GM21717 (cell line): ENCODE measurements at regions not wholly inside any gene's neighbourhood (a gene's known extent, or its start where the extent isn't known, plus 50 kb on each side); places are given as distances from the start of the nearest gene placed in this dataset.
"Not testable (repeated sequence)": the region's sequence is repeated elsewhere in the genome, so short reads cannot be mapped to it uniquely, and the experiment has no call there.

Experiments
- ATAC-seq: cut with Tn5 transposase; IDR thresholded peaks from one replicate; pipeline ENCODE4 v1.9.1; 2021; ENCODE audit warnings: mild to moderate bottlenecking, moderate library complexity; ENCODE audit not compliant: unreplicated experiment

DNA sequence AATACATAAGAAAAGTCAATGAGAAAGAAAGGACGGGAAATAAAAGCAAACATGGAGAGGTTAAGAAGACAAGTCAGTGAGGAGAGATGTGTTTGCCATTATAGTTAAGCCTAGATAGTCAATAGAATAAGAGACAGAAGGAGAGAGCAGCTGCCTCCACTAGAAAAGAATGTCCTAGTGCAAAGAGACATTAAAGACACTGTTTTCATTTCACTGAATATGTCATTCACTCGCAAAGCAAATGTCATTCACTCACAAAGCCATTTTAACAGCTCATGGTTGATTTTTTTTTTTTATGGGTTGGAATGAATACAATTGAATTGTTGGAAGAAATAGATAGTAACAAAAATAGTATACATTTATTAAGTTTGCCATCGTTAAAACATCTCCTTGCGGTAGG, 1007.6 kb downstream of the DNAJB9 start:
- ATAC-seq = no peak

DNA sequence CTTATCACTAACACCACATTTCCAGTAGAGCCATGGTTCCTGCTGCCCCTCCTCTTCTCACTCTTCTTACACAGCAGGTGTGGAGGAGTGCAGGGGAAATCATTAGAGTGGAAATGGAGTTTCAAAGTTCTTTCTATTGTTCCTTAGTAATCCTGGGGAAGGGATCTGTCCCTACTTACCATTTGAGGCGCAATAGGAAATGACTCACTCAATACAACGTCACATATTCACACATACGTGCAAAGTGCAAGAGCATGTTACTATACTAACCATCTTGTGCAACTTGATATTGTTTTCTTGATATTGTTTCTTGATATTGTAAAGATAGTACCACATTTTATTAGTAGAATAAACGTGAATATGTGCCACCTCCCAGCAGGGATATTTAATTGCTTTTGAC, 1010.2 kb downstream of the DNAJB9 start:
- no peak for ATAC-seq

DNA sequence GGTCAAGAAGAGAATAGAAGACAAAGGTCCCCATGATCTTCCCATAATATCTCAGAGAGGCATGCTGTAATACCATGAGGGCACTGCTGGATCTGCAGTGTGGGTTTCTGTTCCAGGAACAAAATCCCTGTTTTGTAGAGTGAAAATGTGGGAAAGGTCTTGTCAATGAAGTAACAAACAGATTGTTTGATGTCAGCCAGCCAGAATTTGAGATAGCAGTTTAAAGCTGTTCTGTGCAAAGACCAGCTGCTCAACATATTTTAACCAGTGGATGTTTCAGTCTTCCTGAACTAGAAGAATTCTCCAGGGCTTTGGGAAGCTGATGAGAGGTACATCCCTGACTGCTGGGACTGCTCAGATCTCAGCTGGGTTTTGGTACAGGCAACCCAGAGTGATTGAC, 1012.5 kb downstream of the DNAJB9 start:
- ATAC-seq = no peak

DNA sequence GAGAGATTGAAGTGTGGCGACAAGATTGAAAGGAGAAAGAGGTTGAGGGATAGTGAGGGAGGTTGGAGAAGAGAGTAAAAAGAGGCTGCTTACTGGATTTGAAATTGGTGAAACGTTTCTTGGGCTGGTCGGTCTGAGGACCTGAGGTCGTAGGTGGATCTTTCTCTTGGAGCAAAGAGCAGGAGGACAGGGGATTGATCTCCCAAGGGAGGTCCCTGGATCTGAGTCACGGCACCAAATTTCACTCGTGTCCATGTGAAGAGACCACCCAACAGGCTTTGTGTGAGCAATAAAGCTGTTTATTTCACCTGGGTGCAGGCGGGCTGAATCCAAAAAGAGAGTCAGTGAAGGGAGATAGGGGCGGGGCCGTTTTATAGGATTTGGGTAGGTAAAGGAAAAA, 1027.3 kb downstream of the DNAJB9 start:
- ATAC-seq = not testable (repeated sequence)

DNA sequence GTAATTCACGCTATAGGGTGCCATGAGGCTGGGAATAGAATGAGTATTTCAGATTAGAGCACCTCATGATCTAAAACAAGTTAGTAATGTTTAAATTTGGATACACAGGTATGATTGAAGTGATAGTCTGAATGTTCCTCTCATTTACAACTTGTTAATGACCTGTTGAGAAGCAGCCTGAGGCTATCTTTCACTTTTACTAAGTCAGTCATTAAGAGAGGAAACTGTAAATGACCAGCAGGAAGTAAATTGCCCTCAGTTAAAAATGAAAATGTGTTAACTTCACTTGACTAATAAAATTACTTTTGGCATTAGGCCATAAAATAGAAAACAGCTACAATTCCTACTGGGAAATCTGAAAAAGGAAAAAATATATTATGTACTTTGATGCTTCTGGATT, 1042.0 kb downstream of the DNAJB9 start:
- no peak for ATAC-seq

DNA sequence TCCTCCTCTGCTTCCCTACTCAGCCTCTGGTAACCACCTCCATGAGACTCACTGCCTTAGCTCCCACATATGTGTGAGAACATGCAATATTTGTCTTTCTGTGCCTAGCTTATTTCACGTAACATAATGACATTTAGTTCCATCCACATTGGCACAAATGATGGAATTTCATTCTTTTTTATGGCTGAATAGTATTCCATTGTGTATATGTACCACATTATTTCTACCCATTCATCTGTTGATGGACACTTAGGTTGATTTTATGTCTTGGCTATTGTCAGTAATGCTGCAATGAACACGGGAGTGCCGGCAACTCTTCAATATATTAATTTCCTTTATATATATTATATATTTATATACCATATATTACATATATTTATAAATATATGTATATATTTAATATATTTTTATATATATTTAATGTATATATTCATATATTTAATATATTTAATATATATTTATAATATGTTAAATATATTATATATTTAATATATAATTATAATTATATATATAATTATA, 1046.9 kb downstream of the DNAJB9 start:
- ATAC-seq = no peak

DNA sequence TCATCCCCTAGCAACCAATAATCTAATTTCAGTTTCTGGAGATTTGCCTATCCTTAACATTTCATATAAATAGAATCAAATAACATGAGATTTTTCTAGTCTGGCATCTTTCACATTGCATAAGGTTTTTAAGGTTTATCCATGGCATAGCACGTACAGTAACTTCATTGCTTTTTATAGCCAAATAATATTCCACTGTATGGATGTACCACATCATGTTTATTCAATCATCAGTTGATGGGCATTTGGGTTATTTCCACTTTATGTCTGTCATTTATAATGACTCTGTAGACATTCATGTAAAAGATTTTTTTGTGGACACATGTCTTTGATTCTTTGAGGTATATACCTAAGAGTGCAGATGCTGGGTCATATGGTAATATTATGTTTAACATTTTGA, 1052.6 kb downstream of the DNAJB9 start:
- no peak for ATAC-seq

DNA sequence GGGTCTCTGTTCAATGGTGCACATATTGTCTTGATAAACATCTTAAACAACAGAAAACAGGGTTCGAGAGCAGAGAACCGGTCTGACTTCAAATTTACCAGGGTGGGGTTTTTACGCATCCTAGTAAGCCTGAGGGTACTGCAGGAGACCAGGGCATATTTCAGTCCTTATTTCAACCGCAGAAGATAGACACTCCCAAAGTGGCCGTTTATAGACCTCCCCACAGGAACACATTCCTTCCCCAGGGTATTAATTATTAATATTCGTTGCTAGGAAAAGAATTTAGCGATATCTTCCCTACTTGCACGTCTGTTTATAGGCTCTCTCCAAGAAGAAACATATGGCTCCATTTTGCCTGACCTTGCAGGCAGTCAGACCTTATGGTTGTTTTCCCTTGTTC, 1063.2 kb downstream of the DNAJB9 start:
- ATAC-seq = not testable (repeated sequence)

DNA sequence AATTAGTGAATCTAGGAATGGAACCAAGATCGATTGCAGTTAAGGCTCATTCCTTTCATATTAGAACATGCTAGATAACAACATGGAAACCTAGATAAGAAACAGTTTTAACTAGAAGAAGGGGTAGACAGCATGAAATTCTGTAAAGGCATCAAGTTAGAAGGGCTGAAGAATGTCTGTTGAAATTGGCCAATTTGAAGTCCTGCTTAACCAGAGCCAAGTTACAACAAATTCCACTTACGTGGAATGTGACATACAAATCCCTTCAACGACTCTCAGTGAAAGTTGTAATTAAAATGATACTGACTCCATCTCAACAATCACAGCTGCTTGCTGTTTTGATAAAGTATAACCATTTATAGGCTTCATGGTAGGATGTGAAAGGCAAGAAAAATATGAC, 1065.7 kb downstream of the DNAJB9 start:
- ATAC-seq = no peak

DNA sequence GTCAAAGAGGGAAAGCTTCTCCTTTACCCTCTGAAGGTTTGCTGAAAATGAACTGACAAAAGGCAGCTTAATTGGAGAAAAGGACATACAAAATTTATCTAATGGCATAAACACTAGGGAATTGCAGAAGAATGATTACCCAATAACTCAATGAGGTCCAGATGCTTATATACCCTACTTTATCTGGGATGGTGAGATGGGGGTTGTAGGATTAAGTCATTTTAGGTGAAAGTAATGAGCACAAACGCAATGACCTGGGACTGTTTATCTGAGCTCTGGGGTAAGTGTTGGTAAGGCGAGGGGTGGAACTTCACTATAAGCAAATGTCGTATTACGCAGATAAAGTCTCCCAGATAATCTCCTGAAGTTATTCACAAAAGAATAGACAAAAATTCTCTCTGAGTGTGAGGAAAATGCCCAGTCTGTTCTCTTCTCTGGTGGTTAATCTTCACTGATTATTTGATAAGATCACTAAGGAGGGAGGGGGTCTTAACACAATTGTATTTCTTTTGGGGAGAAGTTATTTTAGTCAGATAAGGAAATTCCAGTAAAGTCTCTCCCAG, 1067.8 kb downstream of the DNAJB9 start:
- no peak for ATAC-seq

DNA sequence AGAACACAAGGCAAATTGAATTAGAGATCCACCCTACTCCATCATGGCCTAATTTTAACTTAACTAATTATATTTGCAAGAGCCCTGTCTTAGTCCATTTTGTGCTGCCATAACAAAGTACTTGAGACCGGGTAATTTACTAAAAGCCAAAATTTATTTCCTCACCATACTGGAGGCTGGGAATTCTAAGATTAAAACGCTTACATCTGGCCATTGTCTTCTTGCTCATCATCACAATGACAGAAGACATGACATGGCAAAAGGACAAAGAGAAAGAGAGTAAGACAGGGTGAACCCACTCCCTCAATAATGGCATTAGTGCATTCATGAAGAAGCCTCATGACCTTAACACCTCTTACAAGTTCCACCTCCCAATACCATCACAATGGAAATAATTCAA, 1068.6 kb downstream of the DNAJB9 start:
- ATAC-seq = no peak

DNA sequence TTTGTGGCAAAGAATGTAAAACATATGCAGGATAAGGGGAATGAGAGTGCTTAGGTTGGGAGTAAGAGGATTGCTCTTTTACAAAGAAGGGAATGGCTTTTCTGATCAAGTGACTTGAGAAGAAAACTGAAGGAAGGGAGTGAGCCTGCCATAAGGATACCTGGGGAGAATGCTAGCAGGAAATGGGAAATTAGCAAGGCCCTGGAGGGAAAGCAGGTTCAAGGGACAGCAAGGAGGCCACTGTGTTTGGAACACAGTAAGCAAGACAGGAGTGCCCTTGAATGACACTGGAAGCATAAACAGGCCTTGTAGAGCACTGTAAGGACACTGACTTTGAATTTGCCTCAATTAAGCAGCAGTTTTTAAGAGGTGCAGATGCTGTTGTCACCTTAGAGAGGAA, 1069.9 kb downstream of the DNAJB9 start:
- ATAC-seq = no peak

DNA sequence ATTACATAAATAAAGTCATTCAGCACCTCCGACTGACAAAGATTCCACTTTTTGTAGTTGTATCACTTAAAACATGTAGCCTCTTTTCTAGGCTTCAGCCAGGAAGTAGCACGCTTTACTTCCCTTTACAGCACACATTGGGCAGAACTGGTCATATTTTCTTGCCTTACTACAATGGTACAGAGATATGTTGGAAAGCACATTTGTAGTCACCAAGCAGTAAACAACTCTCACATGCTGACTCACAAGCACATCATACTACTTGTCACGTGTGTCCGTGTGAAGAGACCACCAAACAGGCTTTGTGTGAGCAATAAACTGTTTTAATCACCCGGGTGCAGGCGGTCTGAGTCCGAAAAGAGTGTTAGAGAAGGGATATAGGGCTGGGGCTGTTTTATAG, 1071.8 kb downstream of the DNAJB9 start:
- no peak for ATAC-seq

DNA sequence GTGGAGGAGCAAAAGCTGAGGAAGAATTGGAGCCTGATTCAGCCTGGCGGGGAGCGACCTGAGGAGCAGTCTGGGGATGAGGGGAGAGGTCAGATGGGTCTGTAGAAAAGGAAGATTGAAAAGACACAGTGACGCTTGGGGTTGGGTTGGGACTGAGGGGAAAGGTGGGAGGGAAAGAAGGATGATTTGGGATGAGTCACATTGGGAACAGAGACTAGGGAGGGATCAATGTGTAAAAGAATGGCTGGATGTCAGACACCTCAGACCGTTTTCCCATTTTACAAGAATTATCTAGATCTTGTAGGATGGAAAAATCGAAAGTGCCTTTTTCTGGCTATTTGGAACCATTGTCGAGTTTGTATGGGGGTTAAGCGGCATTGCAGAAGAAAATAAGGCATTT, 1076.5 kb downstream of the DNAJB9 start:
- no peak for ATAC-seq

DNA sequence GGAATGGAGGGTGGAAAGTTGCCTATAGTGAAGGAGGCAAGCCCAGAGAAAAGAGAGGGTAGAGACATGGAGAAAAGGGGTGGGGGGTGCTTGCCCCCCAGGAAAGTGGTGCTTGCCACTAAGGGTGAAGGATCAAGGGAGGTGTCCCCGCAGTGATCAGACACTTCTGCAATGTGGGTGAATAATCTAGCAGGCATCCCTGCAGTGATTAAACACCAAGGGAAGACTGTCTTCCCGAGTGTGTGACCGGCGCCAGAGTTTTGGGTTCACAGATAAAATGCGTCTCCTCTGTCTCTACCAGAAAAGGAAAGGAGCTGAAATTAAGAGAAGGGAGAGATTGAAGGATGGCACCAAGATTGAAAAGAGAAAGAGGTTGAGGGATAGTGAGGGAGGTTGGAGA, 1076.9 kb downstream of the DNAJB9 start:
- ATAC-seq = not testable (repeated sequence)

DNA sequence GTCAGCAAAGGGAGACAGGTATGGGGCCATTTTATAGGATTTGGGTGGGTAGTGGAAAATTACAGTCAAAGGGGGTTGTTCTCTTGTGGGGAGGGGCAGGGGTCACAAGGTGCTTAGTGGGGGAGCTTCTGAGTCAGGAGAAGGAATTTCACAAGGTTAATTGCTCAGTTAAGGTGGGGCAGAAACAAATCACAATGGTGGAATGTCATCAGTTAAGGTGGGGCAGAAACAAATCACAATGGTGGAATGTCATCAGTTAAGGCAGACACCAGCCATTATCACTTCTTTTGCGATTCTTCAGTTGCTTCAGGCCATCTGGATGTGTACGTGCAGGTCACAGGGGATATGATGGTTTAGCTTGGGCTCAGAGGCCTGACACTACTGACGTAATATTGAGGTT, 1077.6 kb downstream of the DNAJB9 start:
- not testable (repeated sequence) for ATAC-seq

DNA sequence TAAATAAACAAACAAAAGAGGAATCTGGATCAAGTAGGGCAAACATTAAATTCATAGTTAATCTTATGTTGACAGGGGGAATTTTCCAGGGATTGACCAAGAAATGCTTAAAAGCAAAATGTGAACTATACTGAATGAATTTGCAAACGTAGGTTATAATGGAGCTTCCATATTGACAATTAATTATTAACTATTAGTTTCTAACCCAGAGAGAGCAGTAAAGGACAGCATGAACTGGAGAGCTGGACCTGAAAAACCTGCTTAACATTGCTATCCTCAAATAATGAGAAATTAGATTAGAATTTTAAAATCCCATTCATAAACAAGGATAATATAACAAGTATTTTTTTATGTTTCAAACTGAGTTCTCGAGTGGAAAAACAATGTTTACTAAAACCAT, 1089.6 kb downstream of the DNAJB9 start:
- ATAC-seq = no peak

DNA sequence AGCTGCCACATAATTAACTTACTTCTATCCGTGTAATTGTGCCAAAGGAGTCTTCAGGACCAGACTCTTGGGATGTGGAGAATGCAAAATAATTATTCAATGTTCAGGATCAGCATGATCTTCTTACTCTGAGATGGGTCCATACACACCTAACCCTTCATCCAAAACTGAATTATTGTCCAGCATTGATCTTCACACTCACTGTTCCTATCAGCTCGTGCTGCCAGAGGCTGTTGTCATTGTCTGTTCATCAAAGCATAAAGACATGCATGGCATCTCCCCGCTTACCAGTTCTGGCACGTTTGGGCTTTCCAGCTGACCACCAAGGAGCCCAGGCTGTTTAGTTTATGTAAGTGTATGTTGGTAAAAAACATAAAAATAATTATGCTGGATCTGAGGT, 1090.7 kb downstream of the DNAJB9 start:
- no peak for ATAC-seq

DNA sequence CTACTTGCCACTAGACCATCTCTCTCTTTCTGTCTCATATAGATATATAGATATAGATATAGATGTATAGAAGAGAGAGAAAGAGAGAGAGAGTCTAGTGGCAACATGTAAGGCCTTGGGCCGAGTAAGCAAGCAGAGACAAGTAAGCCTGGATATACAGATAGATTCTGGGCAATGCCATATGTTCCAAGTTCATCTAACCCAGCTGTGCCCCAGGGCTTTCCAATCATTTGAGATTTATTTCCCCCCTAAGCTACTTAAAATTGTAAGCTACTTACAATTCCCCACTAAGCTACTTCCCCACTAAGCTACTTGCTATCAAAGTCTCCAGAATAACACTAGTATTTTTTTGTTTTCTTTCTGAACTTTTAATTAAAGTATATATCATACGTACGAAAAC, 1094.1 kb downstream of the DNAJB9 start:
- no peak for ATAC-seq

DNA sequence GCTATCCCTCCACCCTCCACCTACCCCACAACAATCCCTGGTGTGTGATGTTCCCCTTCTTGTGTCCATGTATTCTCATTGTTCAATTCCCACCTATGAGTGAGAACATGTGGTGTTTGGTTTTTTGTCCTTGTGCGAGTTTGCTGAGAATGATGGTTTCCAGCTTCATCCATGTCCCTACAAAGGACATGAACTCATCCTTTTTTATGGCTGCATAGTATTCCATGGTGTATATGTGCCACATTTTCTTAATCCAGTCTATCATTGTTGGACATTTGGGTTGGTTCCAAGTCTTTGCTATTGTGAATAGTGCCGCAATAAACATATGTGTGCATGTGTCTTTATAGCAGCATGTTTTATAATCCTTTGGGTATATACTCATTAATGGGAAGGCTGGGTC, 1117.6 kb downstream of the DNAJB9 start:
- not testable (repeated sequence) for ATAC-seq

DNA sequence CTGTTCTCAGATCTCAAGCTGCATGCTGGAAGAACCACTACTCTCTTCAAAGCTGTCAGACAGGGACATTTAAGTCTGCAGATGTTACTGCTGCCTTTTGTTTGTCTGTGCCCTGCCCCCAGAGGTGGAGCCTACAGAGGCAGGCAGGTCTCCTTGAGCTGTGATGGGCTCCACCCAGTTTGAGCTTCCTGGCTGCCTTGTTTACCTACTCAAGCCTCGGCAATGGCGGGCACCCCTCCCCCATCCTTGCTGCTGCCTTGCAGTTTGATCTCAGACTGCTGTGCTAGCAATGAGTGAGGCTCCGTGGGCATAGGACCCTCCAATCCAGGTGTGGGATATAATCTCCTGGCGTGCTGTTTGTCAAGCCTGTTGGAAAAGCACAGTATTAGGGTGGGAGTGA, 1122.9 kb downstream of the DNAJB9 start:
- ATAC-seq = not testable (repeated sequence)

DNA sequence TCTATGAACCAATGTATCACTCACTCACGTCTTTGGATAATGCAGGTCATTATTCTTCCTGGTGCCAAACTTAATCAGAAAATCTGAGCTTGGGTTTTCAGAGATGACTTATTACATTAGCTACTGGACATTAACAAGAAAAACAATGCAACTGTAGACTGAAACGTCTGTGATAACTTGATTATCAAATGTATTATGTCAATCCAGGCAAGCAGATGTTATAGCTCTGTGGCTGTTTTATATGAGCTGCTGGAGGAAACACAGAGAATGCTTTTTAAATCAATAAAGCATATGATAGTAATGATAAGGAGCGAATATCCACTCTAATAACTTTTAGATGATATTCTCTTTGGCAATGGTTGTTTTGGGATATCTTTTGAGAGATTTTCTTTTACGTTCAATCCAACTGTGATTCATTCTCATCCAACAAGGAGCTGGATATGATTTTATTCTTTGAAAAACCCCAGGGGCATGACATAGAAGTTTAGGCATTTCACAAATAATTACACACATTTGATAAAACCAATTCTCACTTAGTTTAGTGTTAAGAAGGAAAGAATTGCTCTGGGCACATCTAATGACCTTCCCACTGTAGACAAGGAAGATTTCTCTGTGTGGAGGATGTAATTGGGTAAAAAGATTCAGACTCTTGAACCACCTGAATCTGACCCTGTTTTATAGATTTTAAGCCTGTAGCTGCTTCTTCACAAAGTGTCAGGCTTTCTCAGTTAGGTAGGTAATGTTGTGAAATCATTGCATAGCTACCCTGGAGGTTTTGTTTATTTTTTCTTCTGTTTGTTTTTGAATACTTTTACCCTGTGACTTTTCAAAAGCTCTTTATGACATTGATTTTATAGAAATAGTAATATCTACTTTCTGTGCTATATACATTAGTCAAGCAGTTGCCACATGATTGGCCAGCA, 1124.7 kb downstream of the DNAJB9 start:
- no peak for ATAC-seq
